ENCODE measurements at regions not wholly inside any gene's neighbourhood (a gene's known extent, or its start where the extent isn't known, plus 50 kb on each side); places are given as distances from the start of the nearest gene placed in this dataset.

- no peaks in the 10 kb centered on the region for H3K4me1 ChIP-seq (ENCODE audit: insufficient read depth, low read length)
- H3K27ac ChIP-seq (ENCODE audit: low read length): no peak overlapping the region
- H3K9ac ChIP-seq (ENCODE audit: low read depth, low read length): no peak overlapping the region
- H3K27me3 ChIP-seq (ENCODE audit: insufficient read depth, low read length): no peaks in the 10 kb centered on the region
- H3K36me3 ChIP-seq (ENCODE audit: insufficient read depth, low read depth, low read length): no peaks in the 10 kb centered on the region
- H3K9me3 ChIP-seq (ENCODE audit: insufficient read depth, low read depth, low read length): no peaks in the 10 kb centered on the region
- H3K4me3 ChIP-seq (ENCODE audit: low read length): no peak overlapping the region
Measured at GRCh38 chr18:24685254-24685959, 225.0 kb downstream of the HRH4 start.

- Histone ChIP-seq H3K27ac (ENCODE audit: low read length) (no peak overlapping the region), H3K9ac (ENCODE audit: low read depth, low read length) (no peak overlapping the region)
Measured at GRCh38 chr18:24695168-24695567, 234.7 kb downstream of the HRH4 start.

GRCh38 chr18:24702001-24702515 lies 241.6 kb downstream of the HRH4 start:
- Histone ChIP-seq H3K4me3 (ENCODE audit: low read length) (no peak overlapping the region), H3K9me3 (ENCODE audit: insufficient read depth, low read depth, low read length) (peaks cover 11% of the 10 kb centered on the region), H3K4me1 (ENCODE audit: insufficient read depth, low read length) (peaks cover 2% of the 10 kb centered on the region; the same call in 1 of the 2 replicates), H3K27me3 (ENCODE audit: insufficient read depth, low read length) (no peaks in the 10 kb centered on the region), H3K36me3 (ENCODE audit: insufficient read depth, low read depth, low read length) (no peaks in the 10 kb centered on the region), H3K9ac (ENCODE audit: low read depth, low read length) (no peak overlapping the region), H3K27ac (ENCODE audit: low read length) (no peak overlapping the region)

More at GRCh38 chr18:24695168-24695567, 234.7 kb downstream of the HRH4 start:
- Histone ChIP-seq H3K36me3 (ENCODE audit: insufficient read depth, low read depth, low read length) (no peaks in the 10 kb centered on the region), H3K9me3 (ENCODE audit: insufficient read depth, low read depth, low read length) (peaks cover 18% of the 10 kb centered on the region), H3K4me1 (ENCODE audit: insufficient read depth, low read length) (no peaks in the 10 kb centered on the region), H3K27me3 (ENCODE audit: insufficient read depth, low read length) (no peaks in the 10 kb centered on the region), H3K4me3 (ENCODE audit: low read length) (no peak overlapping the region)

- Histone ChIP-seq H3K36me3 (ENCODE audit: insufficient read depth, low read depth, low read length) (no peaks in the 10 kb centered on the region), H3K9ac (ENCODE audit: low read depth, low read length) (no peak overlapping the region), H3K27ac (ENCODE audit: low read length) (no peak overlapping the region), H3K27me3 (ENCODE audit: insufficient read depth, low read length) (no peaks in the 10 kb centered on the region), H3K4me3 (ENCODE audit: low read length) (no peak overlapping the region), H3K4me1 (ENCODE audit: insufficient read depth, low read length) (peaks cover 2% of the 10 kb centered on the region; the same call in 1 of the 2 replicates), H3K9me3 (ENCODE audit: insufficient read depth, low read depth, low read length) (peaks cover 11% of the 10 kb centered on the region)
Measured at GRCh38 chr18:24703316-24703715, 242.9 kb downstream of the HRH4 start.

- no peak overlapping the region for H3K4me3 ChIP-seq (ENCODE audit: low read length)
- no peaks in the 10 kb centered on the region for H3K36me3 ChIP-seq (ENCODE audit: insufficient read depth, low read depth, low read length)
- H3K4me1 ChIP-seq (ENCODE audit: insufficient read depth, low read length): peaks cover 2% of the 10 kb centered on the region; the same call in 1 of the 2 replicates
- no peaks in the 10 kb centered on the region for H3K27me3 ChIP-seq (ENCODE audit: insufficient read depth, low read length)
- H3K9ac ChIP-seq (ENCODE audit: low read depth, low read length): no peak overlapping the region
- no peak overlapping the region for H3K27ac ChIP-seq (ENCODE audit: low read length)
- H3K9me3 ChIP-seq (ENCODE audit: insufficient read depth, low read depth, low read length): peaks cover 11% of the 10 kb centered on the region
Measured at GRCh38 chr18:24704946-24705630, 244.7 kb downstream of the HRH4 start.

- no peaks in the 10 kb centered on the region for H3K4me1 ChIP-seq (ENCODE audit: insufficient read depth, low read length)
- no peak overlapping the region for H3K9ac ChIP-seq (ENCODE audit: low read depth, low read length)
- H3K9me3 ChIP-seq (ENCODE audit: insufficient read depth, low read depth, low read length): no peaks in the 10 kb centered on the region; the same call in 1 of the 2 replicates
- H3K4me3 ChIP-seq (ENCODE audit: low read length): no peak overlapping the region
- no peaks in the 10 kb centered on the region for H3K27me3 ChIP-seq (ENCODE audit: insufficient read depth, low read length)
- H3K36me3 ChIP-seq (ENCODE audit: insufficient read depth, low read depth, low read length): no peaks in the 10 kb centered on the region
- no peak overlapping the region for H3K27ac ChIP-seq (ENCODE audit: low read length)
Measured at GRCh38 chr18:24710474-24710873, 250.0 kb downstream of the HRH4 start.

GRCh38 chr18:24719791-24720190 lies 259.4 kb downstream of the HRH4 start:
- Histone ChIP-seq H3K4me1 (ENCODE audit: insufficient read depth, low read length) (no peaks in the 10 kb centered on the region), H3K27me3 (ENCODE audit: insufficient read depth, low read length) (no peaks in the 10 kb centered on the region), H3K36me3 (ENCODE audit: insufficient read depth, low read depth, low read length) (no peaks in the 10 kb centered on the region), H3K27ac (ENCODE audit: low read length) (no peak overlapping the region), H3K9ac (ENCODE audit: low read depth, low read length) (no peak overlapping the region), H3K9me3 (ENCODE audit: insufficient read depth, low read depth, low read length) (no peaks in the 10 kb centered on the region), H3K4me3 (ENCODE audit: low read length) (no peak overlapping the region)

- Histone ChIP-seq H3K27ac (ENCODE audit: low read length) (no peak overlapping the region), H3K9me3 (ENCODE audit: insufficient read depth, low read depth, low read length) (no peaks in the 10 kb centered on the region), H3K4me3 (ENCODE audit: low read length) (no peak overlapping the region), H3K27me3 (ENCODE audit: insufficient read depth, low read length) (no peaks in the 10 kb centered on the region), H3K36me3 (ENCODE audit: insufficient read depth, low read depth, low read length) (no peaks in the 10 kb centered on the region), H3K4me1 (ENCODE audit: insufficient read depth, low read length) (no peaks in the 10 kb centered on the region), H3K9ac (ENCODE audit: low read depth, low read length) (no peak overlapping the region)
Measured at GRCh38 chr18:24721388-24721787, 261.0 kb downstream of the HRH4 start.

GRCh38 chr18:24725644-24726415 lies 265.4 kb downstream of the HRH4 start:
- Histone ChIP-seq H3K4me1 (ENCODE audit: insufficient read depth, low read length) (no peaks in the 10 kb centered on the region), H3K36me3 (ENCODE audit: insufficient read depth, low read depth, low read length) (no peaks in the 10 kb centered on the region), H3K4me3 (ENCODE audit: low read length) (no peak overlapping the region), H3K27me3 (ENCODE audit: insufficient read depth, low read length) (no peaks in the 10 kb centered on the region), H3K9ac (ENCODE audit: low read depth, low read length) (no peak overlapping the region), H3K27ac (ENCODE audit: low read length) (no peak overlapping the region), H3K9me3 (ENCODE audit: insufficient read depth, low read depth, low read length) (no peaks in the 10 kb centered on the region)

- H3K27ac ChIP-seq (ENCODE audit: low read length): no peak overlapping the region
- no peaks in the 10 kb centered on the region for H3K9me3 ChIP-seq (ENCODE audit: insufficient read depth, low read depth, low read length)
- no peaks in the 10 kb centered on the region for H3K27me3 ChIP-seq (ENCODE audit: insufficient read depth, low read length)
- no peak overlapping the region for H3K9ac ChIP-seq (ENCODE audit: low read depth, low read length)
- no peaks in the 10 kb centered on the region for H3K4me1 ChIP-seq (ENCODE audit: insufficient read depth, low read length)
- H3K4me3 ChIP-seq (ENCODE audit: low read length): no peak overlapping the region
- H3K36me3 ChIP-seq (ENCODE audit: insufficient read depth, low read depth, low read length): no peaks in the 10 kb centered on the region
Measured at GRCh38 chr18:24726727-24727492, 266.5 kb downstream of the HRH4 start.

- H3K36me3 ChIP-seq (ENCODE audit: insufficient read depth, low read depth, low read length): no peaks in the 10 kb centered on the region
- H3K27me3 ChIP-seq (ENCODE audit: insufficient read depth, low read length): no peaks in the 10 kb centered on the region
- no peak overlapping the region for H3K4me3 ChIP-seq (ENCODE audit: low read length)
- H3K9me3 ChIP-seq (ENCODE audit: insufficient read depth, low read depth, low read length): no peaks in the 10 kb centered on the region
- H3K4me1 ChIP-seq (ENCODE audit: insufficient read depth, low read length): no peaks in the 10 kb centered on the region
- no peak overlapping the region for H3K9ac ChIP-seq (ENCODE audit: low read depth, low read length)
- no peak overlapping the region for H3K27ac ChIP-seq (ENCODE audit: low read length)
Measured at GRCh38 chr18:24727685-24728084, 267.2 kb downstream of the HRH4 start.

All from iPS-20b (cell line).